GM21737 (cell line): ENCODE measurements at regions not wholly inside any gene's neighbourhood (a gene's known extent, or its start where the extent isn't known, plus 50 kb on each side); places are given as distances from the start of the nearest gene placed in this dataset.
"Not testable (repeated sequence)": the region's sequence is repeated elsewhere in the genome, so short reads cannot be mapped to it uniquely, and the experiment has no call there.

Experiments used
- ATAC-seq: cut with Tn5 transposase; IDR thresholded peaks from one replicate; pipeline ENCODE4 v1.9.1; 2021; ENCODE audit warnings: mild to moderate bottlenecking, moderate library complexity; ENCODE audit not compliant: unreplicated experiment

GRCh38 chr2:225793736-225794550, 394.4 kb downstream of the NYAP2 start:
- ATAC-seq: no peak

- no peak for ATAC-seq
These were observed 389.1 kb downstream of the NYAP2 start for GRCh38 chr2:225788571-225789094.

GRCh38 chr2:225787497-225787896, 388.0 kb downstream of the NYAP2 start:
- no peak for ATAC-seq

GRCh38 chr2:225781991-225782390, 382.5 kb downstream of the NYAP2 start:
- no peak for ATAC-seq

GRCh38 chr2:225781145-225781544, 381.6 kb downstream of the NYAP2 start:
- ATAC-seq: no peak

GRCh38 chr2:225779829-225780228, 380.3 kb downstream of the NYAP2 start:
- ATAC-seq: no peak

DNA sequence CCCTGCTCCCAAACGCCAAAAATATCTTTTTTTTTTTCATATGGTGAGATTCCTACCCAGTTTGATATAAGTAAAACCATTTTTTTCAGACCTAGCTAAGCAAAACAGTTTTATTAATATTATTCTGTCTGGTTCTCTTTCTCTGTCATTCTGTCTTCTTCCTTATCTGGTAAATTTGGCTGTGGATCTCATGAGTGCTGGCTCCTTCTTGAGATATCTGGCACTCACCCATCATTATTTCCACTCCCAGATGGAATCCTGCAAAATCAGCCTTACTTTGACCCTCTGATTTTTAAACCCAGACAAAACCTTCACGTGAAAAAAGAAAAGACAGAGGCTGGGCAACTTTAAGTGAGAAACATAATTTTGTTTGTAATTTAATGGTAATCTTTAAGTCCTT, 373.6 kb downstream of the NYAP2 start:
- no peak for ATAC-seq

DNA sequence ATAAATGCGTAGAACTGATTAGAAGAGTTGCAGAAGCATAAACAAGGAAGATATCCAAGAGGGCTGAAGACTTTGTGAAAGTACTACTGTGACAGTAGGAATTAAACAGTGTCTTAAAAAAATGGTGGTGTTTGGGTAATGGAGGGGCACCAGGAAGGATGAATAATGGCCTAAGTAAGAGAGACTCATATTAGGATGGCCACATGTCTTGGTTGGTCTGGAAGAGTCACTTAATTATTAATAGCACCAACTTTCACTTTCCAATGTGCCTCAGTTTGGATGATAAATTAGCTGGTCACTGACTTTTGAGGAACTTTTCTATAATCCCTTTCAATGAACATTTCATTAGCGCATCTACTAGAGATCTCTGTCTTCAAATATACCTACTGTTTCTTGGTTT, 372.2 kb downstream of the NYAP2 start:
- no peak for ATAC-seq

GRCh38 chr2:225768741-225769140, 369.2 kb downstream of the NYAP2 start:
- no peak for ATAC-seq

GRCh38 chr2:225766431-225766830, 366.9 kb downstream of the NYAP2 start:
- no peak for ATAC-seq

DNA sequence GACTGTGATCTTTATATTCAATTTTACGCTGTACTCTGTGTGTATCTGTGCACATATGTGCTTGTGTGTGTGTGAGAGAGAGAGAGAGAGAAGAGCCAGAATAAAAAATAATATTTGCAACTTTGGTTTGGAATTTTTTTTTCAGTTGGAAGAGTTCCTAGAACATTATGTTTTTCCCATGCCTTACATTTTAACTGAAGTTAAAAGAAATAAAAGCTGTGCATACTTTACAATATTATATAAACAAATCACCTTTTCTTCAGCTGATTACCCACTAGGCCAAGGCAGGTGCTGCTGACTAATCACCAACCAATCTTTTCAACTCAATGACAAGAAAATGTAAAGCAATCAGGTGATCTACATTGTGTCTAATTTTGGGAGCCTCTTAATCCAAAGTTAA, 366.3 kb downstream of the NYAP2 start:
- ATAC-seq: no peak

DNA sequence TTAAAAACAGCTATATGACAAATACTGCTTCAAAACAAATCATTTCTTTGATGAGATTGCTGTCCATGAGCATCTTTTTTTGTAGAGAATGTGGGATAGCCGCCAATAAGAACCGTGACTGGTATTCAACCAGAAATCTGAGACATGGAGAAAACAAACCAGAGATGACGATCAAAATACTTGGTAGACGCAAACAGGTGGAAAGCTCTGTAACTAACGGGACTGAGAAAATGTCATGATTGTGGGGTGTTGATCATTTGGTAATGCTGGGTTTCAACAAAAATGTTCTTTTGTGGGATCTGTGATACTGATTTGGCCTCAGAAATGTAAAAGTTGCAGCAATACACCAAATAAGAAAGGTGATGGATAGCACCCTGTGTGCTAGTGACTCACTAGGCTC, 364.8 kb downstream of the NYAP2 start:
- no peak for ATAC-seq

DNA sequence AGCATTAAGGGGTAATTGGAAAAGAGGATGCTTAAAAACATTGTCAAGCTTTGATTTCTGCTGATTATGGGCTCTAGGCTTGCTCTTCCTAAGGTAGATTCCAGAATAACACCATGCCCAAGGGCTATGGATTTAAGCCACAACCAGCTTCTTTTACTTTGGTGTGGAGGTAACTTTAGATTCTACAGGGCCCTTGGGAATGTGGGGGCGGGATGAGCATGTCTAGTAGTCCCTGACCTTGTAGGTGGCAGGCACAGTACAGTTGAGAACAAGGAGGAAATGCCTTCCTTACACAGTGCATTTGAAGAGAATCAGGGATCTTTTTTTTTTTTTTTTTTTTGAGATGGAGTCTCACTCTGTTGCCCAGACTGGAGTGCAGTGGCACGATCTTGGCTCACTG, 364.2 kb downstream of the NYAP2 start:
- no peak for ATAC-seq

- ATAC-seq: no peak
These were observed 361.9 kb downstream of the NYAP2 start for GRCh38 chr2:225761396-225761795.

DNA sequence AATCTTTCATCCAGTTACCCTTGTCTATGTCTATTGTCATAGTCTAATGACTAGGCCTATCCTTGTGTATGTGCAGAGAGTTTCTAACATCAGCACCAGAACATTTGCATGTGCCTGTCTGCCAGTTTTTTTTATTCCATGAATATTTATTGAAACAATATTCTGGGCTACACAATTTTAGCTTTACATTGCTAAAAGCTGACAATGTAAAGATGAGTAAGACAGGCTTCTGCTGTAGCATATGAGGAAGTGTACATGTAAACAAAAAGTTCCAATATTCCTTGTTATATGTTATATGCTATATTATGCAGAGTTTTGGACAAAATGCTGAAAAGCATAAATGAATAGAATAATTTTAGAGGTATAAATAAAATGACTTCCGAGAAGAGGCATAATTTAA, 357.7 kb downstream of the NYAP2 start:
- no peak for ATAC-seq

DNA sequence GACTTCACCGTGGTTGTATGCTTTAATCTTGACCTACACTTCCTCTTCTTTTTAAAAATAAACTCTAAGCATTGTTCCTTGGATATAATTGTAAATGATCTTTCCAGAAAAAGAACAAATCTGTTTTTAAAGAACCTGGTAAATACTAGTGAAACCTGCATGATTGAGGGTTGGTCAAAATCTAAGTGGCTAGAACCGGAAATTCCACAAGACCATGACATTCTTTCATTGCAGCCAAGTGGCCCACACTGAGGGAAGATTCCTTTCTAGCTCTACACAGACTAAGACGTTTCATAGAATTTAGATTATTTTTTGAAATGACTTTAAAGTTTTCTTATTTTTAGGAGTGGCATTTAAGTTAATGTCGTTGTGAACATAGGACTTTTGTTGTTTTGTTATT, 356.7 kb downstream of the NYAP2 start:
- no peak for ATAC-seq

GRCh38 chr2:225748609-225749008, 349.1 kb downstream of the NYAP2 start:
- no peak for ATAC-seq

- not testable (repeated sequence) for ATAC-seq
These were observed 344.5 kb downstream of the NYAP2 start for GRCh38 chr2:225743996-225744395.

- ATAC-seq: no peak
These were observed 343.0 kb downstream of the NYAP2 start for GRCh38 chr2:225742487-225742886.

DNA sequence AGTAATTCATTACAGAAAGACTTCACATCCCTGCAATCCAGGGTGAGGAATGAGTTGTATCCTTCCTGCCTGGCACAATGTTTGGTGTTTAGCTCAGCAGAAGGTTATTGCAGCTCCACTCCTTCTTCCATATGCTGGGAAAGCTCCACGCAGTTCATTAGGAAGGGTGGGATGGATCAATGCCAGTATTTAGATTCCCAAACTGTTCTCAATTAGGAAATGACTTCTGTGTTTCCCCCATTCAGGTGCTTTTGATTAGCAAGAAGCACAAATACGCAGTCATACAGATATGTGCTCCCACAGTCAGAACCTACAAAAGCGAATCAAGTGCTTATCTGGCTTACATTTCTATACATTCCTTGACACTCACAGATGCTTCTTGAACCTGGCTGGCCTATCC, 340.6 kb downstream of the NYAP2 start:
- no peak for ATAC-seq

- no peak for ATAC-seq
These were observed 339.8 kb downstream of the NYAP2 start for GRCh38 chr2:225739328-225739727.

DNA sequence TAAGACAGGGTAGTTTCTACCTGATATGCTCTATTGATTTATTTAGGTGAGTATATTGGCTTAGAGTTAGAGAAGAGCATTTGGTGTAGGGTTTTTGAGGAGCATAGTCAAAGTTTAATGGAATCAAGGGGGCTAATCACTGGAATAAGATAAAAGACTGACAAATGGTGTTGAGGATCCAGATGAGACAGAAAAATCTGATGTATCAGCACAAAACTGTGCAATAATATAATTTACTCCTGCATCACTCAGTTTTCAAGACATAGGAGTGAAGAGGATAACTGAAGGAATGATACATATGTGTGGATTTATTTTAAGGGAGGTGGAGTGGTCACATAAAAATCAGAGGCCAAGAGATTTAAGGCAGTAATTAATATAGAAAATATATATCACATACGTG, 339.2 kb downstream of the NYAP2 start:
- ATAC-seq: no peak

DNA sequence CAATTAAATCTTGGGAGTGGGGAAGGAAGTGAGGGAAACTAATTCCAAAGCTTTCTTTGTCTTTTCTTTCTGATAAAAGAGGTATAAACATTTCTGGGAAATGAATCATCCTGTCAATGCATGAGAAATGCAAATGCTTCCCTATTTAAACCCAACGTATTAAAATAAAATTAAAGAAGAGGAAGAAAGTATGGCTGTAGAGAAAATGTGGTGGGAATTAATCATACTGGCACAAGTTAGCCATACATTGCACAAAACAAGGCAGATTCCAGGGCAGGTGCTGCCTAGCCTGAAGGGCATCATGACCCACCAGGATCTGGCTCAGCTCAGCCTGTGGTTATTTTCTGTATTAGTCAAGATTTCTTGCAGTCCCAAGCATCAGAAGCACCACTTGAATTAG, 338.0 kb downstream of the NYAP2 start:
- ATAC-seq: no peak
